MV-4-11 (cell line): ENCODE measurements at regions not wholly inside any gene's neighbourhood (a gene's known extent, or its start where the extent isn't known, plus 50 kb on each side); places are given as distances from the start of the nearest gene placed in this dataset.

Experiments used
- DNase-seq: peaks from one replicate; lab custom pipeline; 2025; lab: John Stamatoyannopoulos, UW

- no peak for DNase-seq
These were observed 89.6 kb upstream of the BASP1 start for GRCh38 chr5:17127743-17128231.

GRCh38 chr5:17129093-17129849 lies 88.2 kb upstream of the BASP1 start:
- no peak for DNase-seq

- peak; percentile 80 for DNase-seq
These were observed 87.1 kb upstream of the BASP1 start for GRCh38 chr5:17130302-17130701.

GRCh38 chr5:17132444-17133083 lies 84.9 kb upstream of the BASP1 start:
- DNase-seq = peak; percentile 36

- DNase-seq = no peak
These were observed 82.4 kb upstream of the BASP1 start for GRCh38 chr5:17135050-17135449.

- DNase-seq = peak; percentile 72
These were observed 74.1 kb upstream of the BASP1 start for GRCh38 chr5:17143335-17143734.

GRCh38 chr5:17146280-17146841 lies 71.1 kb upstream of the BASP1 start:
- no peak for DNase-seq

GRCh38 chr5:17147170-17147569 lies 70.3 kb upstream of the BASP1 start:
- DNase-seq = peak; percentile 26

- peak; percentile 26 for DNase-seq
These were observed 69.8 kb upstream of the BASP1 start for GRCh38 chr5:17147617-17148016.

GRCh38 chr5:17148481-17148880 lies 69.0 kb upstream of the BASP1 start:
- no peak for DNase-seq

- no peak for DNase-seq
These were observed 67.6 kb upstream of the BASP1 start for GRCh38 chr5:17149786-17150185.

GRCh38 chr5:17150531-17150930 lies 66.9 kb upstream of the BASP1 start:
- no peak for DNase-seq

GRCh38 chr5:17151686-17152085 lies 65.7 kb upstream of the BASP1 start:
- DNase-seq = no peak

- peak; percentile 64 for DNase-seq
These were observed 63.0 kb upstream of the BASP1 start for GRCh38 chr5:17154211-17154996.

- DNase-seq = no peak
These were observed 61.0 kb upstream of the BASP1 start for GRCh38 chr5:17156463-17156862.

- DNase-seq = no peak
These were observed 60.1 kb upstream of the BASP1 start for GRCh38 chr5:17157294-17157693.

GRCh38 chr5:17157916-17158529 lies 59.4 kb upstream of the BASP1 start:
- DNase-seq = peak; percentile 58

- DNase-seq = no peak
These were observed 56.7 kb upstream of the BASP1 start for GRCh38 chr5:17160756-17161040.

- no peak for DNase-seq
These were observed 55.8 kb upstream of the BASP1 start for GRCh38 chr5:17161662-17162061.

GRCh38 chr5:17163221-17163620 lies 54.2 kb upstream of the BASP1 start:
- no peak for DNase-seq

GRCh38 chr5:17167171-17167891 lies 50.1 kb upstream of the BASP1 start:
- DNase-seq = no peak
